GM12865 (cell line): ENCODE measurements at regions not wholly inside any gene's neighbourhood (a gene's known extent, or its start where the extent isn't known, plus 50 kb on each side); places are given as distances from the start of the nearest gene placed in this dataset.

Experiments used
- DNase-seq: peaks from one replicate; pipeline ENCODE4 v3.0.0; 2010; ENCODE audit warnings: low read depth
- H3K4me3 ChIP-seq: 2 replicates; pipeline ENCODE4 v1.5.1; 2011; ENCODE audit warnings: mild to moderate bottlenecking, low read depth, low read length, control low read depth
- CTCF ChIP-seq: IDR thresholded peaks from 2 replicates; pipeline ENCODE4 v1.5.1; 2011; ENCODE audit warnings: low read length, control low read depth, low read depth, inconsistent platforms; ENCODE audit not compliant: insufficient read depth; ENCODE audit errors: missing control alignments

GRCh38 chr2:129080715-129081476, 762.2 kb upstream of the HS6ST1 start:
- no peak for TF ChIP-seq CTCF
- DNase-seq: no peak
- no peak overlapping the region for H3K4me3 ChIP-seq

- TF ChIP-seq CTCF: no peak
- DNase-seq: no peak
These were observed 766.7 kb upstream of the HS6ST1 start for GRCh38 chr2:129085386-129085785.

GRCh38 chr2:129087133-129087813, 768.6 kb upstream of the HS6ST1 start:
- TF ChIP-seq CTCF: no peak
- no peak for DNase-seq
- H3K4me3 ChIP-seq: no peak overlapping the region

More at GRCh38 chr2:129085386-129085785, 766.7 kb upstream of the HS6ST1 start:
- H3K4me3 ChIP-seq: no peak overlapping the region

GRCh38 chr2:129091620-129092019, 773.0 kb upstream of the HS6ST1 start:
- TF ChIP-seq CTCF: no peak
- DNase-seq: no peak
- no peak overlapping the region for H3K4me3 ChIP-seq

- no peak overlapping the region for H3K4me3 ChIP-seq
- TF ChIP-seq CTCF: no peak
- DNase-seq: no peak
These were observed 774.3 kb upstream of the HS6ST1 start for GRCh38 chr2:129092956-129093355.

- H3K4me3 ChIP-seq: no peak overlapping the region
- no peak for TF ChIP-seq CTCF
- DNase-seq: no peak
These were observed 782.5 kb upstream of the HS6ST1 start for GRCh38 chr2:129101186-129101585.
